Stomach (tissue), 8 donors: ENCODE measurements at regions not wholly inside any gene's neighbourhood (a gene's known extent, or its start where the extent isn't known, plus 50 kb on each side); places are given as distances from the start of the nearest gene placed in this dataset.
"Not testable (repeated sequence)": the region's sequence is repeated elsewhere in the genome, so short reads cannot be mapped to it uniquely, and the experiment has no call there.

ENCODE experiments used
- DNase-seq, 2 donors: peaks; one replicate each; pipeline versions ENCODE4 v3.0.0 to v3.0.0-alpha.2; 2013 to 2019
- H3K27ac ChIP-seq, 5 donors: fragments of 200-600 bp in 4 of 5; sonication (generic) in 4 of 5; one replicate each; pipeline ENCODE4 v1.5.1; 2013 to 2019; ENCODE audit warnings: mild to moderate bottlenecking in 1 of 5, moderate library complexity in 1 of 5
- H3K27me3 ChIP-seq, 3 donors: fragments of 200-600 bp; sonication (generic); one replicate each; pipeline ENCODE4 v1.5.1; 2017 to 2019; ENCODE audit warnings: mixed run types in 1 of 3
- H3K36me3 ChIP-seq, 4 donors: fragments of 200-600 bp; sonication (generic); 1 replicate in 3 of 4; 2 replicates in 1 of 4; pipeline ENCODE4 v1.5.1; 2016 to 2019
- H3K4me1 ChIP-seq, 4 donors: fragments of 200-600 bp; sonication (generic); one replicate each; pipeline ENCODE4 v1.5.1; 2016 to 2019
- H3K4me3 ChIP-seq, 4 donors: fragments of 200-600 bp; sonication (generic) in 3 of 4; one replicate each; pipeline ENCODE4 v1.5.1; 2016 to 2019; ENCODE audit warnings: mild to moderate bottlenecking in 1 of 4
- H3K9me3 ChIP-seq, 4 donors: fragments of 200-600 bp; sonication (generic); one replicate each; pipeline ENCODE4 v1.5.1; 2016 to 2019
- WGBS, 5 donors: extraction: QIAGEN DNeasy Blood & Tissue Kit in 3 of 5; methylation state at CpG; one replicate each; pipeline versions ENCODE4 v1.1.5 to v1.1.7; 2013 to 2018; 5-methylcytosine and 5-hydroxymethylcytosine counted together
- intact Hi-C: fragments of 100-400 bp; cut with DNase I; formaldehyde crosslinking; loops from one replicate; pipeline ENCODE4 v1.15.1; 2023; ENCODE audit warnings: low total_unique reads
- donor health status: healthy with polysubstance abuse.
- donor health status: Bipolar disorder and iron deficiency.
- donor health status: healthy.

- WGBS, 5 donors: 69 to 76% (median 72%) methylated on average over 6 of the region's 7 CpGs
- intact Hi-C loops, H3K27ac ChIP-seq, H3K36me3 ChIP-seq, H3K27me3 ChIP-seq, H3K4me3 ChIP-seq, H3K4me1 ChIP-seq, H3K9me3 ChIP-seq, DNase-seq: not testable (repeated sequence)
These were observed 270.0 kb upstream of the PLGLB1 start for GRCh38 chr2:87291400-87292200.

DNA sequence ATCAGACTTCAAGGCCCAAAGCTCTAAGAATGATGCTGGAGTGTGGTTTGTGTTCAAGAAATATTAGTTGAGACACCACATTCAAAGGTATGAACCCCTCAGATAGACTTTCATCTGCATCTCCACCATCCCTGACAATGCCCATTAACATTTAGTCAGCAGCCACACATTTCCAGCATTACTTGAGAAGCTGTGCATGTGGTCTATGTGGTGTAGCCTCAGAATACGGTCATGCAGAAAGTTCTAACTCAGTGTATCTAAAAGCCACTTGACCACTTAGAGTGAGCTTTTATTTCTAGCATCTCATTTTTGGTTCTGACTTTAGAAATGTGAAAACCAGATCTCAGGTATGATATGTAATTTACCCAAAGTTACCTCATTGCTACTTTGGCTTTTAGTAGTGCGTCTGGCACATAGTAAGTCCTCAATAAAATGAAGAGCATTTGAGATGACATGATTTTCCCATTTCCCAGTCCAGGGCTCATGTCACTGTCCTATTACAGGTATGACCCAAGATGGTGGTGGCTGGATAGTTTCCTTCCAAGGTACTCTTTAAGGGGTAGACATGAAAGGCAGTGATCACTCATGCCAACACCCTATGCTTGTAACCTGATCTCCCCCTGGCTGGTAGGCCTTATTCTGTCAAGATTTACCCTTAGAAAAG is 272.4 kb upstream of the PLGLB1 start:
- intact Hi-C loops, H3K36me3 ChIP-seq, H3K4me3 ChIP-seq, H3K27me3 ChIP-seq, H3K9me3 ChIP-seq, H3K4me1 ChIP-seq, H3K27ac ChIP-seq, DNase-seq: not testable (repeated sequence)
- WGBS, 5 donors: 85 to 93% (median 91%) methylated on average over 2 of the region's 2 CpGs

DNA sequence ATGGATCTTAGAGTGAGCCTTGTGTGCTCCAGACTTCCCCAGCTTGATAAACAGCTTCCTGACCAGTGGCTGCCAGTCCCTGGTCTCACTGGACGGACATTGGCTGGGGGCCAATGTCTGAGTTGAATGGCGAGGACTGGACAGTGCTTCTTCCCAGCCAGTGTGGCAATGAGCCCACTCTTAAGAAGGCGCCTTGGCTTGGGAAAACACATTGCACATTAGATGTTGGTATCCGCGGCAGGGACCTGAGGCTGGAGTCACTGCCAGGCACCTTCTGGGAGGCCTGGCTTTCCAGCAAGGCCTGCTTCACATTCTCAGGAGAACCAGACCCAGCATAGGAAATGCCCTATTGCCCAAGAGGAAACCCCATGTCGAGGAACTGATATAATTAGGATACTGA is 273.5 kb upstream of the PLGLB1 start:
- H3K4me1 ChIP-seq, H3K27me3 ChIP-seq, H3K27ac ChIP-seq, H3K36me3 ChIP-seq, DNase-seq, H3K9me3 ChIP-seq, intact Hi-C loops, H3K4me3 ChIP-seq: not testable (repeated sequence)
- WGBS, 5 donors: 53 to 63% (median 57%) methylated on average over 1 to 6 of the region's 6 CpGs

- H3K27me3 ChIP-seq, DNase-seq, H3K9me3 ChIP-seq, H3K4me1 ChIP-seq, H3K27ac ChIP-seq, H3K36me3 ChIP-seq, intact Hi-C loops, H3K4me3 ChIP-seq: not testable (repeated sequence)
- WGBS, 5 donors: 82 to 90% (median 86%) methylated on average over 6 of the region's 6 CpGs
These were observed 279.7 kb upstream of the PLGLB1 start for GRCh38 chr2:87301349-87301748.

DNA sequence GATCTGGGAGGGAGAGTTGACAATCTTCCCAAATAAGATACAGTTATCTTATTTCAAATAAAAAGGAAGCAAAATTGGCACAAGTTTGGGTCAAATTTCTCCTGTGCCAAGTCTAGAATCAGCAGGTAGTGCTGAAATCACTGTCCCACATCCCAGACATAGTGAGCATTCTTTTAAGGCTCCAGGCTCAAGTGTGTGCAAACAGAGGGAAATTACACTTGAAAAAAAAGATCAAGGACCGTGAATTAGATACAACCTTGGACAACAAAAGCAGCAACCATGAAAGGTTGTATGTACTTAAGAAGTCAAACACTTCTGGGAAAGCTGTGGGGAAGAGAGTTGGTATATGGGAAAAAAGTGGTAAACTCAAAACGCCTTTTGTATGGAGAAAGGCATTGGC is 280.2 kb upstream of the PLGLB1 start:
- H3K36me3 ChIP-seq, H3K9me3 ChIP-seq, H3K27me3 ChIP-seq, H3K27ac ChIP-seq, H3K4me3 ChIP-seq, DNase-seq, H3K4me1 ChIP-seq, intact Hi-C loops: not testable (repeated sequence)
- 20 to 50% (median 34%) methylated on average over 1 to 2 of the region's 2 CpGs for WGBS, 5 donors

GRCh38 chr2:87308621-87309020 is 287.0 kb upstream of the PLGLB1 start:
- H3K9me3 ChIP-seq, H3K4me1 ChIP-seq, H3K36me3 ChIP-seq, H3K27ac ChIP-seq, intact Hi-C loops, H3K4me3 ChIP-seq, DNase-seq, H3K27me3 ChIP-seq: not testable (repeated sequence)
- 92 to 100% (median 95%) methylated on average over 2 to 3 of the region's 7 CpGs; no CpG with 5 or more reads in 1 of the 5 donors for WGBS, 5 donors

DNA sequence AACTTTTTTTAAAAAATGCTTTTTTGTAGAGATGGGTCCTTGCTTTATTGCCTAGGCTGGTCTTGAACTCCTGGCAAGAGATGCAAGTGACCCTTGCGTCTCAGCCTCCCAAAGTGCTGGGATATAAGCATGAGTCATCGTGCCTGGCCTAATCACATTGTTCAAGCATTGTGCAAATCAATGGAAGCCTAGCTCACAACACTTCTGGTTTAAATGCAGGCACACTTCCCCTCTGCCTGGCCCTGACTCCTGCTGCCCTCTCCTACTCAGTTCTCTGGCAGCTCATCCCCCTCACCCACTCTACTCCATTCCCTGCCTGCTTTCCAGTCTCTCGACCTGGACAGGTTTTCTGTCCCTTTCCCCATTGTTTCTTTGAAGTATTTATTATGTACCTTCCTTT is 288.1 kb upstream of the PLGLB1 start:
- H3K9me3 ChIP-seq, H3K27ac ChIP-seq, H3K36me3 ChIP-seq, H3K4me1 ChIP-seq, H3K27me3 ChIP-seq, H3K4me3 ChIP-seq, DNase-seq, intact Hi-C loops: not testable (repeated sequence)
- WGBS, 5 donors: 19 to 53% (median 33%) methylated on average over 1 to 3 of the region's 3 CpGs

GRCh38 chr2:87311896-87312441 is 290.3 kb upstream of the PLGLB1 start:
- H3K4me1 ChIP-seq, DNase-seq, H3K27me3 ChIP-seq, H3K9me3 ChIP-seq, H3K36me3 ChIP-seq, H3K27ac ChIP-seq, intact Hi-C loops, H3K4me3 ChIP-seq: not testable (repeated sequence)
- 79 to 94% (median 85%) methylated on average over 5 of the region's 6 CpGs; no CpG with 5 or more reads in 1 of the 5 donors for whole genome bisulfite sequencing, 5 donors

- H3K27me3 ChIP-seq, intact Hi-C loops: not testable (repeated sequence)
These were observed 293.0 kb upstream of the PLGLB1 start for GRCh38 chr2:87314622-87315021.

DNA sequence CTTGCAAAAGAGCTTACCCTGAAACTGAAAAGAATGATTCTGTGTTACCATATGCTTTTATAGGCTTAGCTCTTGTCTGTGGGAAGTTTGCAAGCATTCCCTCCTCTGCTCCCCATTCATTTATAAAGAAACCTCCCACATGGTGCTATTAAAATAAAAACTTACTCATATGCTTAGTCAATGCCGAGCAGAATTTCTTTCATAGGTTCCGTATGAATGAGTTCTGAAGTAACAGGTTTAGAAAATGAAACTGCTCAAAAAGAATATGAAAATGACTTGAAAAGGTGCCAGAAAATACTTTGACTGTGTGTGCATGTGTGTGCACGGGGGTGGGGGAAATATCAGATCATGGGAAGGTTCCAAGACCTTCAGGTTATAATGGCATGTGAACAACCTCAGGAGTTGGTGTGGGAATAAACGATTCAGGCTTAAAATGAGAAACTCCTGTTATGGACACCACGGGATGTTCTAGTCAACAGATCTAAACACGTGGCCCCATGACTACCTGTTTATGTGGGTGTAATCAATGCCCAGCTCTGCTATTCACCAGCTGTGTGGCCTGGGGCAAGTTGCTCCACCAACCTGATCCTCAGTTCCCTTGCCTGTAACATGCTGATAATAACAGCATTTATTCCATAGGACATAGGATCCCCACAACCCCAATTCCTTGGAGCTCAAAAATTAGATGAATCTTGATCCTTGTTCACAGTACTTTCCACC is 293.7 kb upstream of the PLGLB1 start:
- H3K27ac ChIP-seq, DNase-seq, intact Hi-C loops, H3K27me3 ChIP-seq, H3K36me3 ChIP-seq, H3K9me3 ChIP-seq, H3K4me1 ChIP-seq, H3K4me3 ChIP-seq: not testable (repeated sequence)
- 63 to 69% (median 66%) methylated on average over 2 to 4 of the region's 6 CpGs for WGBS, 5 donors

More at GRCh38 chr2:87314622-87315021, 293.0 kb upstream of the PLGLB1 start:
- H3K27ac ChIP-seq, H3K4me1 ChIP-seq, H3K4me3 ChIP-seq, DNase-seq, H3K9me3 ChIP-seq, H3K36me3 ChIP-seq: not testable (repeated sequence)
- 78 to 90% (median 82%) methylated on average over 3 of the region's 3 CpGs; no CpG with 5 or more reads in 2 of the 5 donors for WGBS, 5 donors

GRCh38 chr2:87317193-87317592 is 295.5 kb upstream of the PLGLB1 start:
- intact Hi-C loops, H3K9me3 ChIP-seq, H3K27me3 ChIP-seq, H3K36me3 ChIP-seq, DNase-seq, H3K4me1 ChIP-seq, H3K27ac ChIP-seq, H3K4me3 ChIP-seq: not testable (repeated sequence)
- 80% methylated on average over 1 of the region's 1 CpG; no CpG with 5 or more reads in 4 of the 5 donors for WGBS, 5 donors
